H1 (cell line): ENCODE measurements at regions not wholly inside any gene's neighbourhood (a gene's known extent, or its start where the extent isn't known, plus 50 kb on each side); places are given as distances from the start of the nearest gene placed in this dataset.
A peak's percentile ranks its signal among the peaks of the same experiment; 100 is the strongest.

ENCODE experiments used
- CTCF ChIA-PET: fragments of 300-600 bp; sonication (Branson Sonifier 250); formaldehyde crosslinking; loops from one replicate; lab custom pipeline; 2021; ENCODE audit not compliant: partially characterized antibody; lab: Charles Lee
- POLR2A ChIA-PET: fragments of 300-600 bp; sonication (Branson Sonifier 250); formaldehyde crosslinking; loops from one replicate; lab custom pipeline; 2021; ENCODE audit warnings: inconsistent platforms; ENCODE audit not compliant: partially characterized antibody; lab: Charles Lee
- DNase-seq, 2 experiments: peaks; one replicate each; pipeline versions ENCODE4 v3.0.0 to v3.0.0-alpha.2; 2010 to 2022; ENCODE audit warnings: low spot score in 2 of 2, low read depth in 1 of 2, mixed read lengths in 1 of 2
- FAIRE-seq: peaks from 2 replicates; lab custom pipeline; 2011; peaks lifted over from hg19 to GRCh38; lab: Jason Lieb, UNC
- H2AFZ ChIP-seq: 2 replicates; pipeline ENCODE4 v1.8.1; 2012; ENCODE audit warnings: low read length, inconsistent platforms
- H2AK5ac ChIP-seq: 2 replicates; pipeline ENCODE4 v1.6.1; 2013; ENCODE audit warnings: low read depth, low read length
- H2BK120ac ChIP-seq: replicated peaks from 2 replicates; pipeline ENCODE3; 2013; ENCODE audit warnings: low read depth, low read length, inconsistent platforms
- H2BK12ac ChIP-seq: 2 replicates; pipeline ENCODE4 v1.6.1; 2013; ENCODE audit warnings: low read depth, low read length
- H2BK15ac ChIP-seq: 2 replicates; pipeline ENCODE4 v1.6.1; 2013; ENCODE audit warnings: low read length
- H2BK20ac ChIP-seq: 2 replicates; pipeline ENCODE4 v1.6.1; 2013; ENCODE audit warnings: low read length
- H2BK5ac ChIP-seq: 2 replicates; pipeline ENCODE4 v1.6.1; 2013; ENCODE audit warnings: low read depth, low read length
- H3K14ac ChIP-seq: 2 replicates; pipeline ENCODE4 v1.6.1; 2013; ENCODE audit warnings: inconsistent platforms; ENCODE audit not compliant: insufficient read length
- H3K18ac ChIP-seq: 2 replicates; pipeline ENCODE4 v1.6.1; 2013; ENCODE audit warnings: low read length; ENCODE audit errors: extremely low read depth
- H3K23ac ChIP-seq: 2 replicates; pipeline ENCODE4 v1.6.1; 2013; ENCODE audit warnings: inconsistent platforms; ENCODE audit not compliant: insufficient read length
- H3K23me2 ChIP-seq: 2 replicates; pipeline ENCODE4 v1.6.1; 2013; ENCODE audit warnings: low read depth, low read length
- H3K27ac ChIP-seq: 2 replicates; pipeline ENCODE4 v1.6.1; 2011; ENCODE audit warnings: low read depth, low read length, inconsistent platforms
- H3K27me3 ChIP-seq, 4 experiments: replicated peaks in 1 of 4; 1 replicate in 1 of 4; 2 replicates in 3 of 4; pipeline versions ENCODE4 v1.6.1 to v1.8.1; 2011 to 2013; ENCODE audit warnings: low read length in 3 of 4, mild to moderate bottlenecking in 3 of 4, inconsistent platforms in 2 of 4, mixed read lengths in 2 of 4, moderate library complexity in 1 of 4; ENCODE audit not compliant: control insufficient read depth in 3 of 4, insufficient read depth in 3 of 4; ENCODE audit errors: extremely low read depth in 1 of 4
- H3K36me3 ChIP-seq, 4 experiments: 2 replicates each; pipeline versions ENCODE4 v1.6.1 to v1.8.1; 2011 to 2013; ENCODE audit warnings: mild to moderate bottlenecking in 4 of 4, low read length in 3 of 4, moderate library complexity in 2 of 4, control low read depth in 1 of 4, inconsistent platforms in 1 of 4; ENCODE audit not compliant: insufficient read depth in 4 of 4, control insufficient read depth in 2 of 4
- H3K4ac ChIP-seq: replicated peaks from 2 replicates; pipeline ENCODE3; 2013; ENCODE audit warnings: low read length, low read depth, mixed read lengths, inconsistent platforms; ENCODE audit not compliant: insufficient read length
- H3K4me1 ChIP-seq, 4 experiments: replicated peaks in 1 of 4; 1 replicate in 1 of 4; 2 replicates in 3 of 4; pipeline versions ENCODE4 v1.6.1 to v1.8.1; 2011 to 2013; ENCODE audit warnings: low read length in 3 of 4, inconsistent platforms in 2 of 4, mixed read lengths in 1 of 4; ENCODE audit not compliant: insufficient read depth in 4 of 4, control insufficient read depth in 3 of 4
- H3K4me2 ChIP-seq, 2 experiments: 2 replicates each; pipeline versions ENCODE4 v1.6.1 to v1.8.1; 2011 to 2013; ENCODE audit warnings: low read depth in 2 of 2, low read length in 2 of 2, control low read depth in 1 of 2, inconsistent platforms in 1 of 2, mild to moderate bottlenecking in 1 of 2; ENCODE audit not compliant: insufficient read depth in 1 of 2
- H3K4me3 ChIP-seq, 4 experiments: fragments of 200-600, 300-600 bp in 1 of 4; sonication (generic), shearing (Covaris generic), sonication (Bioruptor Twin) in 1 of 4; 2 replicates each; pipeline versions ENCODE4 v1.5.1 to v1.8.1; 2011 to 2016; ENCODE audit warnings: low read length in 4 of 4, low read depth in 3 of 4, control low read depth in 2 of 4, inconsistent platforms in 2 of 4, mild to moderate bottlenecking in 2 of 4, mixed read lengths in 1 of 4, moderate library complexity in 1 of 4; ENCODE audit not compliant: insufficient read depth in 2 of 4; ENCODE audit errors: extremely low read depth in 1 of 4
- H3K56ac ChIP-seq: replicated peaks from 2 replicates; pipeline ENCODE3; 2013; ENCODE audit warnings: low read depth, mild to moderate bottlenecking, mixed read lengths, low read length, inconsistent platforms; ENCODE audit not compliant: insufficient read length
- H3K79me1 ChIP-seq: 2 replicates; pipeline ENCODE4 v1.6.1; 2013; ENCODE audit warnings: low read depth, low read length, control low read depth
- H3K79me2 ChIP-seq, 2 experiments: 2 replicates each; pipeline versions ENCODE4 v1.6.1 to v1.8.1; 2012 to 2013; ENCODE audit warnings: low read length in 2 of 2, mild to moderate bottlenecking in 2 of 2, inconsistent platforms in 1 of 2; ENCODE audit not compliant: insufficient read depth in 2 of 2, control insufficient read depth in 1 of 2
- H3K9ac ChIP-seq, 4 experiments: replicated peaks in 1 of 4; 1 replicate in 1 of 4; 2 replicates in 3 of 4; pipeline versions ENCODE4 v1.6.1 to v1.8.1; 2011 to 2013; ENCODE audit warnings: low read depth in 3 of 4, low read length in 3 of 4, control low read depth in 2 of 4, mild to moderate bottlenecking in 2 of 4, moderate library complexity in 2 of 4, inconsistent platforms in 1 of 4; ENCODE audit errors: extremely low read depth in 1 of 4
- H3K9me3 ChIP-seq, 2 experiments: 2 replicates each; pipeline versions ENCODE4 v1.6.1 to v1.8.1; 2012 to 2013; ENCODE audit warnings: mild to moderate bottlenecking in 2 of 2, moderate library complexity in 2 of 2, control low read depth in 1 of 2, inconsistent platforms in 1 of 2, low read depth in 1 of 2, low read length in 1 of 2, mixed read lengths in 1 of 2; ENCODE audit not compliant: insufficient read depth in 2 of 2
- H4K20me1 ChIP-seq, 2 experiments: replicated peaks in 1 of 2; 2 replicates each; pipeline versions ENCODE3 to v1.8.1; 2011 to 2013; ENCODE audit warnings: inconsistent platforms in 2 of 2, low read length in 2 of 2, mild to moderate bottlenecking in 1 of 2; ENCODE audit not compliant: insufficient read depth in 2 of 2, control insufficient read depth in 1 of 2
- H4K5ac ChIP-seq: 2 replicates; pipeline ENCODE4 v1.6.1; 2013; ENCODE audit warnings: low read length, low read depth, mixed read lengths, inconsistent platforms; ENCODE audit not compliant: insufficient read length
- H4K8ac ChIP-seq: 2 replicates; pipeline ENCODE4 v1.8.0; 2013; ENCODE audit warnings: mild to moderate bottlenecking, moderate library complexity, low read length, inconsistent platforms; ENCODE audit not compliant: insufficient read depth; ENCODE audit errors: extremely low read depth
- H4K91ac ChIP-seq: replicated peaks from 2 replicates; pipeline ENCODE3; 2013; ENCODE audit warnings: low read length, mixed read lengths, inconsistent platforms; ENCODE audit not compliant: insufficient read length
- CREB1 ChIP-seq: IDR thresholded peaks from 2 replicates; pipeline ENCODE4 v1.6.1; 2012; ENCODE audit warnings: inconsistent platforms
- FOSL1 ChIP-seq: IDR thresholded peaks from 2 replicates; pipeline ENCODE4 v1.6.1; 2011; ENCODE audit warnings: mild to moderate bottlenecking, low read depth, low read length, moderate library complexity; ENCODE audit not compliant: insufficient read depth
- GABPA ChIP-seq: IDR thresholded peaks from 2 replicates; pipeline ENCODE4 v1.6.1; 2011; ENCODE audit warnings: mild to moderate bottlenecking, low read length, moderate library complexity, borderline replicate concordance; ENCODE audit not compliant: insufficient read depth
- HDAC6 ChIP-seq: IDR thresholded peaks from one replicate; pipeline ENCODE4 v1.7.1; 2012; ENCODE audit warnings: low read depth, mild to moderate bottlenecking, inconsistent platforms, low read length, moderate library complexity
- KDM4A ChIP-seq: IDR thresholded peaks from one replicate; pipeline ENCODE4 v1.7.1; 2012; ENCODE audit warnings: low read depth, mild to moderate bottlenecking, moderate library complexity, low read length, inconsistent platforms; ENCODE audit not compliant: severe bottlenecking
- MAFK ChIP-seq: IDR thresholded peaks from 2 replicates; pipeline ENCODE4 v1.6.1; 2012; ENCODE audit warnings: low read depth, mild to moderate bottlenecking, improper control_type of control experiment, low read length
- PHF8 ChIP-seq: fragments of 200-600 bp; sonication (generic); conservative IDR thresholded peaks from 2 replicates; pipeline ENCODE4 v1.7.1; 2012; ENCODE audit warnings: low read depth, mild to moderate bottlenecking, inconsistent platforms, low read length, moderate library complexity
- RFX5 ChIP-seq: IDR thresholded peaks from 2 replicates; pipeline ENCODE4 v1.6.1; 2011; ENCODE audit warnings: low read depth, low read length, improper control_type of control experiment, borderline replicate concordance
- SIN3A ChIP-seq, 2 experiments: IDR thresholded peaks in 1 of 2; conservative IDR thresholded peaks in 1 of 2; 2 replicates each; pipeline ENCODE4 v1.6.1; 2011 to 2012; ENCODE audit warnings: low read length in 2 of 2, improper control_type of control experiment in 1 of 2, low read depth in 1 of 2, mild to moderate bottlenecking in 1 of 2
- SUZ12 ChIP-seq: fragments of 200-600 bp; sonication (generic); IDR thresholded peaks from 2 replicates; pipeline ENCODE4 v1.6.1; 2012; ENCODE audit warnings: mild to moderate bottlenecking, inconsistent platforms, low read length, moderate library complexity, mixed read lengths
- TAF7 ChIP-seq: optimal IDR thresholded peaks from 2 replicates; pipeline ENCODE3; 2011; ENCODE audit warnings: low read depth, mild to moderate bottlenecking, inconsistent platforms, low read length, moderate library complexity, borderline replicate concordance
- YY1 ChIP-seq: IDR thresholded peaks from 2 replicates; pipeline ENCODE4 v1.6.1; 2011; ENCODE audit warnings: low read depth, mild to moderate bottlenecking, low read length
- ZNF274 ChIP-seq: IDR thresholded peaks from 2 replicates; pipeline ENCODE4 v1.7.0; 2012; ENCODE audit warnings: low read length, borderline replicate concordance; ENCODE audit errors: extremely low read depth
- whole genome bisulfite sequencing, 2 experiments: shearing (Covaris generic) in 1 of 2; methylation state at CpG; one replicate each; pipeline versions ENCODE4 v1.1.6 to v1.1.7; 2013 to 2015; ENCODE audit warnings: low lambda C conversion rate in 2 of 2, mixed read lengths in 2 of 2, inconsistent platforms in 1 of 2, low coverage in 1 of 2, missing lambda C conversion rate in 1 of 2; ENCODE audit not compliant: insufficient replicate concordance in 2 of 2, insufficient coverage in 1 of 2, insufficient read length in 1 of 2; ENCODE audit errors: extremely low coverage in 1 of 2, missing lambda C conversion rate in 1 of 2; 5-methylcytosine and 5-hydroxymethylcytosine counted together
- TF ChIP-seq, protein P1 (sequence below): IDR thresholded peaks from 2 replicates; pipeline ENCODE4 v1.6.1; 2011; ENCODE audit warnings: low read length, improper control_type of control experiment

DNA sequence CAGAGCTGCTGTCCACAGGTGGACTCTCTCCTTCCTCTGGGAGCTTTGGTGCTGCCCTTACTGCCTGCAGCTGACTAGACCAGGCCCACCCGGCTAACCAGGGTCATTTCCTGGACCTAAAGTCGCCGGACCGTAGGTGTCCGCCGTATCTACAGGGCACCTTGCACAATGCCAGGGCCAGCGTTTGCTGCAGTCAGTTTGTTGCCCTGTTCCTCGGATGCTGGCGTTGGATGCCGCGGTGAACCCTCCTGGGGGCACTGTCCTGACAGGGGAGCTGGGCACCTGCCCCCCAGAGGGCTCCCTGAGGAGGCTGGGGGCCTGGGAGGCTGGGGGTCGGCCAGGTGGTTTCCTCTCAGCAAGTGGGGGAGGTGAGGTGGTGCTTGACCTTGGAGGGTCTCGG lies 96.6 kb downstream of the UNCX start:
- Histone ChIP-seq H3K4me3 (no peak overlapping the region), H3K23ac (no peak overlapping the region), H2BK120ac (no peak overlapping the region), H4K91ac (no peak overlapping the region), H3K56ac (no peak overlapping the region), H2BK15ac (no peak overlapping the region), H3K27me3 (no peaks in the 10 kb centered on the region), H3K9ac (no peak overlapping the region; a peak in 1 of 7 replicates), H2AK5ac (no peak overlapping the region), H3K23me2 (no peaks in the 10 kb centered on the region), H4K8ac (no peak overlapping the region), H2BK12ac (no peak overlapping the region), H3K4ac (no peak overlapping the region), H3K18ac (no peak overlapping the region), H3K9me3 (no peaks in the 10 kb centered on the region), H4K20me1 (no peaks in the 10 kb centered on the region), H3K14ac (no peak overlapping the region), H3K79me2 (no peaks in the 10 kb centered on the region), H2AFZ (no peak overlapping the region), H2BK5ac (no peak overlapping the region), H3K4me2 (no peak overlapping the region), H3K79me1 (no peaks in the 10 kb centered on the region), H4K5ac (no peak overlapping the region), H3K36me3 (no peaks in the 10 kb centered on the region), H2BK20ac (no peak overlapping the region), H3K4me1 (no peaks in the 10 kb centered on the region), H3K27ac (no peak overlapping the region)
- peak in 1 of 2 experiments; percentile 46 for DNase-seq
- WGBS, 2 experiments: 91% methylated on average over 13 of the region's 13 CpGs; no CpG with 5 or more reads in 1 of the 2 experiments
- POLR2A ChIA-PET: no interaction called here
- no peak for FAIRE-seq
- CTCF ChIA-PET: no interaction called here
- TF ChIP-seq CREB1: no peak
- no peak for TF ChIP-seq GABPA
- no peak for TF ChIP-seq TAF7
- no peak for TF ChIP-seq RFX5
- TF ChIP-seq ZNF274: no peak
- TF ChIP-seq, protein P1, sequence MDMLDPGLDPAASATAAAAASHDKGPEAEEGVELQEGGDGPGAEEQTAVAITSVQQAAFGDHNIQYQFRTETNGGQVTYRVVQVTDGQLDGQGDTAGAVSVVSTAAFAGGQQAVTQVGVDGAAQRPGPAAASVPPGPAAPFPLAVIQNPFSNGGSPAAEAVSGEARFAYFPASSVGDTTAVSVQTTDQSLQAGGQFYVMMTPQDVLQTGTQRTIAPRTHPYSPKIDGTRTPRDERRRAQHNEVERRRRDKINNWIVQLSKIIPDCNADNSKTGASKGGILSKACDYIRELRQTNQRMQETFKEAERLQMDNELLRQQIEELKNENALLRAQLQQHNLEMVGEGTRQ: no peak
- no peak for TF ChIP-seq HDAC6
- TF ChIP-seq SUZ12: no peak
- no peak for TF ChIP-seq PHF8
- TF ChIP-seq KDM4A: no peak
- no peak for TF ChIP-seq MAFK
- no peak for TF ChIP-seq YY1
- no peak for TF ChIP-seq SIN3A (conservative IDR thresholded peaks at IDR 0.05 in 1 of 2, IDR thresholded peaks at IDR 0.05 in 1 of 2; ENCODE audit: low read depth in 1 of 2, low read length in 2 of 2)
- no peak for TF ChIP-seq FOSL1
